GM21576 (cell line): ENCODE measurements at regions not wholly inside any gene's neighbourhood (a gene's known extent, or its start where the extent isn't known, plus 50 kb on each side); places are given as distances from the start of the nearest gene placed in this dataset.
"Not testable (repeated sequence)": the region's sequence is repeated elsewhere in the genome, so short reads cannot be mapped to it uniquely, and the experiment has no call there.

Source experiments
- ATAC-seq: cut with Tn5 transposase; IDR thresholded peaks from one replicate; pipeline ENCODE4 v1.9.1; 2021; ENCODE audit warnings: mild to moderate bottlenecking, moderate library complexity; ENCODE audit not compliant: unreplicated experiment

GRCh38 chr3:107465064-107465631 lies 57.6 kb upstream of the BBX start:
- no peak for ATAC-seq

DNA sequence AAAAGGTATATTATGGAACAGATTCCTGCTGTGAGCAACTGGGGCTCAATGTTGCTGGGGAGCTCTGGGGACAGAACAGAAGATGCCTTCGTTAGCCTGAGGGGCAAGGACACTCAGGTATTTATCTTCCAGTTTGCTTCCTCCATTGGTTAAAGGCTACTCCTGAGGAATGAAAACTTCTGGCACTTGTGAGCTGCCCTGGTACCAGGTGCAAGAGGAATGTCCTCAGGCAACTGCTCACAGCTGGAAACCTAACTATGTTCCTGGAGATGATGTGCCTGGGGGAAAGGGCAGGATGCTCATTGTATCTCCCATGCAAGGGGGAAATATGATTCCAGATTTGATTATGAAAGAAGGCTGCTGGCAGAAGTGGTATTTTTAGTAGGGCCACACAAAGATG lies 54.0 kb upstream of the BBX start:
- ATAC-seq: no peak

DNA sequence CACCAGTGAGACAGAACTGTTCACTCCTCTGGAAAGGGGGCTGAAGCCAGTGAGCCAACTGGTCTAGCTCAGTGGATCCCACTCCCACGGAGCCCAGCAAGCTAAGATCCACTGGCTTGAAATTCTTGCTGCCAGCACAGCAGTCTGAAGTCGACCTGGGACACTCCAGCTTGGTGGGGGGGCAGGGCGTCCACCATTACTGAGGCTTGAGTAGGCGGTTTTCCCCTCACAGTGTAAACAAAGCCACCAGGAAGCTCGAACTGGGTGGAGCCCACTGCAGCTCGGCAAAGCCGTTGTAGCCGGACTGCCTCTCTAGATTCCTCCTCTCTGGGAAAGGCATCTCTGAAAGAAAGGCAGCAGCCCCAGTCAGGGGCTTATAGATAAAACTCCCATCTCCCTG lies 52.3 kb upstream of the BBX start:
- not testable (repeated sequence) for ATAC-seq
